ENCODE measurements at regions not wholly inside any gene's neighbourhood (a gene's known extent, or its start where the extent isn't known, plus 50 kb on each side); places are given as distances from the start of the nearest gene placed in this dataset.

DNA sequence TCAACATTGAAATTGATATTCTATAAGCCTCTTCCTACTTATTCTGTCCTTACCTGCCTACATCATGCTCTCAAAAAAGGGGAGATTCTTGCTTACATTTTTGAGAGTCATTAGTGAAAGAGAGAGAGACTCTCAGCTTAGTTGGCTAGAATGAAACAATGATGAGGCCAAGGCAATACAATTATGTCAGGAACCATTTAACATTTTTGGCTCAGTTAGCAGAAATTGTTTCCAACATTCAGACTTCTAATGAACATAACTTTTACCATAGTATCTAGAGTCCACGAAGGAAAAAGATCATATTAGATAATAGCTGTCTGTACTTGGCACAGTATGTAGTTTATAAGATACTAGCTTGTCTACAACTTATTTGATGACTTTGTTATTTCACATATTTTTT, 263.7 kb upstream of the ARX start:
- WGBS, 2 donors (ENCODE audit: low coverage in 1 of 2): 40% methylated on average over 1 of the region's 1 CpG; no CpG with 5 or more reads in 1 of the 2 donors
- H3K36me3 ChIP-seq: no peaks in the 10 kb centered on the region
- H3K4me3 ChIP-seq: no peak overlapping the region
- no peaks in the 10 kb centered on the region for H3K4me1 ChIP-seq
- H3K27me3 ChIP-seq: no peaks in the 10 kb centered on the region
- no peak for TF ChIP-seq EP300 (IDR thresholded peaks at IDR 0.05; ENCODE audit: low read depth)
- TF ChIP-seq, protein P1, sequence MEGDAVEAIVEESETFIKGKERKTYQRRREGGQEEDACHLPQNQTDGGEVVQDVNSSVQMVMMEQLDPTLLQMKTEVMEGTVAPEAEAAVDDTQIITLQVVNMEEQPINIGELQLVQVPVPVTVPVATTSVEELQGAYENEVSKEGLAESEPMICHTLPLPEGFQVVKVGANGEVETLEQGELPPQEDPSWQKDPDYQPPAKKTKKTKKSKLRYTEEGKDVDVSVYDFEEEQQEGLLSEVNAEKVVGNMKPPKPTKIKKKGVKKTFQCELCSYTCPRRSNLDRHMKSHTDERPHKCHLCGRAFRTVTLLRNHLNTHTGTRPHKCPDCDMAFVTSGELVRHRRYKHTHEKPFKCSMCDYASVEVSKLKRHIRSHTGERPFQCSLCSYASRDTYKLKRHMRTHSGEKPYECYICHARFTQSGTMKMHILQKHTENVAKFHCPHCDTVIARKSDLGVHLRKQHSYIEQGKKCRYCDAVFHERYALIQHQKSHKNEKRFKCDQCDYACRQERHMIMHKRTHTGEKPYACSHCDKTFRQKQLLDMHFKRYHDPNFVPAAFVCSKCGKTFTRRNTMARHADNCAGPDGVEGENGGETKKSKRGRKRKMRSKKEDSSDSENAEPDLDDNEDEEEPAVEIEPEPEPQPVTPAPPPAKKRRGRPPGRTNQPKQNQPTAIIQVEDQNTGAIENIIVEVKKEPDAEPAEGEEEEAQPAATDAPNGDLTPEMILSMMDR (IDR thresholded peaks at IDR 0.05): no peak
- no peak for TF ChIP-seq POLR2AphosphoS5 (IDR thresholded peaks at IDR 0.05)
- no peak for TF ChIP-seq POLR2A (IDR thresholded peaks at IDR 0.05)
- H3K9me3 ChIP-seq: no peaks in the 10 kb centered on the region
- DNase-seq: no peak
- H3K27ac ChIP-seq: no peak overlapping the region
- in situ Hi-C loops (cut with MboI; ENCODE audit: low pct_ligation_motif_present in 1 of 4, low pct_unique_long_range_greater_than_20kb in 1 of 4, low sequenced_read_pairs in 3 of 4) (no loop called here), intact Hi-C loops (cut with DNase I; ENCODE audit: low total_unique reads) (no loop called here)

GRCh38 chrX:25278341-25278740, 262.6 kb upstream of the ARX start:
- no peaks in the 10 kb centered on the region for H3K27me3 ChIP-seq
- in situ Hi-C loops (cut with MboI; ENCODE audit: low pct_ligation_motif_present in 1 of 4, low pct_unique_long_range_greater_than_20kb in 1 of 4, low sequenced_read_pairs in 3 of 4) (no loop called here), intact Hi-C loops (cut with DNase I; ENCODE audit: low total_unique reads) (no loop called here)
- no peak overlapping the region for H3K27ac ChIP-seq
- no peaks in the 10 kb centered on the region for H3K36me3 ChIP-seq
- DNase-seq: no peak
- H3K9me3 ChIP-seq: no peaks in the 10 kb centered on the region
- no peak for TF ChIP-seq POLR2AphosphoS5 (IDR thresholded peaks at IDR 0.05)
- no peak for TF ChIP-seq EP300 (IDR thresholded peaks at IDR 0.05; ENCODE audit: low read depth)
- TF ChIP-seq POLR2A (IDR thresholded peaks at IDR 0.05): no peak
- H3K4me1 ChIP-seq: no peaks in the 10 kb centered on the region
- H3K4me3 ChIP-seq: no peak overlapping the region

- H3K36me3 ChIP-seq: no peaks in the 10 kb centered on the region
- 85% methylated on average over 3 of the region's 3 CpGs; no CpG with 5 or more reads in 1 of the 2 donors for WGBS, 2 donors (ENCODE audit: low coverage in 1 of 2)
- H3K27me3 ChIP-seq: no peaks in the 10 kb centered on the region
- H3K4me1 ChIP-seq: no peaks in the 10 kb centered on the region
- no peak overlapping the region for H3K4me3 ChIP-seq
- TF ChIP-seq POLR2AphosphoS5 (IDR thresholded peaks at IDR 0.05): no peak
- TF ChIP-seq POLR2A (IDR thresholded peaks at IDR 0.05): no peak
- no peak for TF ChIP-seq EP300 (IDR thresholded peaks at IDR 0.05; ENCODE audit: low read depth)
- TF ChIP-seq, protein P1 (IDR thresholded peaks at IDR 0.05): no peak
- intact Hi-C loops (cut with DNase I; ENCODE audit: low total_unique reads) (no loop called here), in situ Hi-C loops (cut with MboI; ENCODE audit: low pct_ligation_motif_present in 1 of 4, low pct_unique_long_range_greater_than_20kb in 1 of 4, low sequenced_read_pairs in 3 of 4) (no loop called here)
- no peak for DNase-seq
- no peak overlapping the region for H3K27ac ChIP-seq
- no peaks in the 10 kb centered on the region for H3K9me3 ChIP-seq
Observed at GRCh38 chrX:25277574-25277973, 261.8 kb upstream of the ARX start.

GRCh38 chrX:25275159-25275558, 259.4 kb upstream of the ARX start:
- no peak overlapping the region for H3K4me3 ChIP-seq
- H3K27ac ChIP-seq: no peak overlapping the region
- no peaks in the 10 kb centered on the region for H3K36me3 ChIP-seq
- DNase-seq: no peak
- in situ Hi-C loops (cut with MboI; ENCODE audit: low pct_ligation_motif_present in 1 of 4, low pct_unique_long_range_greater_than_20kb in 1 of 4, low sequenced_read_pairs in 3 of 4) (no loop called here), intact Hi-C loops (cut with DNase I; ENCODE audit: low total_unique reads) (no loop called here)
- H3K27me3 ChIP-seq: no peaks in the 10 kb centered on the region
- H3K4me1 ChIP-seq: no peaks in the 10 kb centered on the region
- no peaks in the 10 kb centered on the region for H3K9me3 ChIP-seq
- TF ChIP-seq EP300 (IDR thresholded peaks at IDR 0.05; ENCODE audit: low read depth): no peak
- WGBS, 2 donors (ENCODE audit: low coverage in 1 of 2): 58 to 79% methylated on average over 2 to 3 of the region's 3 CpGs

- no peak overlapping the region for H3K4me3 ChIP-seq
- no peak overlapping the region for H3K27ac ChIP-seq
- no peaks in the 10 kb centered on the region for H3K36me3 ChIP-seq
- no peaks in the 10 kb centered on the region for H3K9me3 ChIP-seq
- 72 to 73% methylated on average over 2 of the region's 2 CpGs for WGBS, 2 donors (ENCODE audit: low coverage in 1 of 2)
- no peaks in the 10 kb centered on the region for H3K4me1 ChIP-seq
- intact Hi-C loops (cut with DNase I; ENCODE audit: low total_unique reads): no loop called here
- no peak for DNase-seq
- H3K27me3 ChIP-seq: no peaks in the 10 kb centered on the region
- TF ChIP-seq EP300 (IDR thresholded peaks at IDR 0.05; ENCODE audit: low read depth) (no peak), POLR2AphosphoS5 (IDR thresholded peaks at IDR 0.05) (no peak), POLR2A (IDR thresholded peaks at IDR 0.05) (no peak)
- TF ChIP-seq, protein P1 (IDR thresholded peaks at IDR 0.05): no peak
- in situ Hi-C loops (cut with MboI; ENCODE audit: low pct_ligation_motif_present in 1 of 4, low pct_unique_long_range_greater_than_20kb in 1 of 4, low sequenced_read_pairs in 3 of 4): no loop called here
Observed at GRCh38 chrX:25241461-25241860, 225.7 kb upstream of the ARX start.

All from transverse colon (tissue), 4 donors.